ENCODE measurements at regions not wholly inside any gene's neighbourhood (a gene's known extent, or its start where the extent isn't known, plus 50 kb on each side); places are given as distances from the start of the nearest gene placed in this dataset.

GRCh38 chr16:14334366-14335080 is 263.4 kb downstream of the MRTFB start (continued):
- no peak for TF ChIP-seq BHLHE40 (IDR thresholded peaks at IDR 0.05; ENCODE audit: low read depth, low read length)

- Histone ChIP-seq H3K9me1 (ENCODE audit: insufficient read depth, low read length) (0 out of 2 replicates have a peak, but pooled peaks cover 3% of the 10 kb centered on the region), H2AK9ac (replicated peaks; ENCODE audit: low read depth, low read length, poor library complexity) (no peak overlapping the region), H3K18ac (ENCODE audit: low read depth, low read length) (no peak overlapping the region), H3K27me3 (ENCODE audit: control insufficient read depth, insufficient read depth, low read length) (no peaks in the 10 kb centered on the region), H2BK20ac (ENCODE audit: low read depth, low read length) (no peak overlapping the region), H3K4ac (ENCODE audit: low read depth, low read length) (no peak overlapping the region), H3K4me3 (ENCODE audit: insufficient read depth, low read depth, low read length) (no peak overlapping the region), H3K27ac (ENCODE audit: insufficient read depth, low read length) (no peak overlapping the region), H2AK5ac (ENCODE audit: low read depth, low read length) (no peak overlapping the region), H3K4me1 (ENCODE audit: control insufficient read depth, insufficient read depth, low read length) (peaks cover 4% of the 10 kb centered on the region), H3K23ac (ENCODE audit: low read depth, low read length) (no peak overlapping the region), H2AFZ (replicated peaks; ENCODE audit: low read length, poor library complexity) (no peak overlapping the region), H3K56ac (ENCODE audit: extremely low read depth, insufficient read depth, low read length) (no peak overlapping the region), H3K4me2 (ENCODE audit: low read depth, low read length) (no peak overlapping the region), H3K9me3 (ENCODE audit: control insufficient read depth, insufficient read depth, low read length) (no peaks in the 10 kb centered on the region), H2BK15ac (ENCODE audit: low read depth, low read length) (no peak overlapping the region), H3K36me3 (ENCODE audit: control insufficient read depth, insufficient read depth, low read length) (peaks cover 6% of the 10 kb centered on the region), H4K8ac (ENCODE audit: low read depth in 2 of 2, low read length in 2 of 2) (no peak overlapping the region), H3K79me1 (ENCODE audit: low read depth in 1 of 2, low read length in 2 of 2) (peaks cover 0 to 5% of the 10 kb centered on the region in 2 experiments; a peak in 2 of 4 replicates), H4K5ac (ENCODE audit: low read depth, low read length) (no peak overlapping the region), H2BK120ac (ENCODE audit: low read depth, low read length) (no peak overlapping the region), H3K14ac (replicated peaks; ENCODE audit: low read depth, low read length) (no peak overlapping the region), H2BK5ac (ENCODE audit: low read depth, low read length, poor library complexity, severe bottlenecking) (no peak overlapping the region), H4K91ac (ENCODE audit: insufficient read depth, low read depth, low read length) (no peak overlapping the region), H3K9ac (ENCODE audit: low read depth, low read length) (no peak overlapping the region), H4K20me1 (ENCODE audit: insufficient read depth, low read length) (peaks cover 5% of the 10 kb centered on the region; the same call in 1 of the 2 replicates)
- ChIA-PET CTCF (no interaction called here), POLR2A (ENCODE audit: unreplicated experiment) (no interaction called here)
- in situ Hi-C loops (cut with MboI; ENCODE audit: low sequenced_read_pairs) (no loop called here), intact Hi-C loops (cut with micrococcal nuclease) (no loop called here), dilution Hi-C loops (cut with HindIII; ENCODE audit: low sequenced_read_pairs, unreplicated experiment) (no loop called here)
- no TSS peak for BruUV-seq (replicated peaks)
- DNase-seq (no peak), ATAC-seq (ENCODE audit: low read depth) (no peak)
- no peak for TF ChIP-seq RAD21 (IDR thresholded peaks at IDR 0.05; ENCODE audit: low read length)
- TF ChIP-seq NFE2L2 (IDR thresholded peaks at IDR 0.05; ENCODE audit: low read depth, low read length) = no peak
- no CpG with 5 or more reads among the region's 2 CpGs for WGBS, 2 experiments (ENCODE audit: extremely low coverage in 2 of 2, insufficient read length in 1 of 2)
Measured at GRCh38 chr16:14333361-14333760, 262.2 kb downstream of the MRTFB start.
